NCI-H2171 (cell line): ENCODE measurements at regions not wholly inside any gene's neighbourhood (a gene's known extent, or its start where the extent isn't known, plus 50 kb on each side); places are given as distances from the start of the nearest gene placed in this dataset.

Experiments
- DNase-seq: peaks from one replicate; lab custom pipeline; 2025; lab: John Stamatoyannopoulos, UW

DNA sequence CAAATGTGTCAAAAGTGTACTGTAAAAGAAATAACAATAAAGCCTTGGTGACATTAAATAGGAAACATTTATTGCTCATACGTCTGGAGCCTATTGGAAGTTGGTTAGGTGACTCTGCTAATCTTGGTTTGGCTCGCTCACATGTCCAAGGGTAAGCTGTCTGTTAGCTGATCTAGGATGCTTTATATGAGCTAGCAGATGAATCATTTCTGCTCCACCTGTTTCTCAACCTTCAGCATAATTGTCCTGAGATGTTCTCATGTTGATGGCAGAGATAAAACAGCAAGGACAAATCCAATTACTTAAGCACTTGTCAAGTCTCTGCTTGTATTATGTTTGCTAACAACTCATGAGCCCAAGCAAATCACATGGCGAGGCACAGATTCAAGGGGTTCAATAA, 56.0 kb upstream of the CD53 start:
- peak; percentile 33 for DNase-seq

DNA sequence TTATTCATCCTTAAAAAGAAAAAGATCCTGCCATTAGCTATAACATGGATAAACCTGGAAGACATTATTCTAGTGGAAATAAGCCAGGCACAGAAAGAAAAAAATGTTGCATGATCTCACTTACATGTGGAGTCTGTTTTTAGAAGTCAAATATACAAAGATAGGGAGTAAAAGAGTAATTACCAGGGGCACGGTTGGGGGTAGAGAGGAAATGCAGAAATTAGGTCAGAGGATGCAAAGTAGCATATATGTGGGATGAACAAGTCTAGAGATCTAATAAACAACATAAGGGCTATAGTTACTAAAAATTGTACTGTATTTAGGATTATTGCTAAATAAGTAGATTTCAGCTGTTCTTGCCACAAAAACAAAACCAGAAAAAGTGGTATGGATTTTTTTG, 61.4 kb upstream of the CD53 start:
- DNase-seq = no peak

DNA sequence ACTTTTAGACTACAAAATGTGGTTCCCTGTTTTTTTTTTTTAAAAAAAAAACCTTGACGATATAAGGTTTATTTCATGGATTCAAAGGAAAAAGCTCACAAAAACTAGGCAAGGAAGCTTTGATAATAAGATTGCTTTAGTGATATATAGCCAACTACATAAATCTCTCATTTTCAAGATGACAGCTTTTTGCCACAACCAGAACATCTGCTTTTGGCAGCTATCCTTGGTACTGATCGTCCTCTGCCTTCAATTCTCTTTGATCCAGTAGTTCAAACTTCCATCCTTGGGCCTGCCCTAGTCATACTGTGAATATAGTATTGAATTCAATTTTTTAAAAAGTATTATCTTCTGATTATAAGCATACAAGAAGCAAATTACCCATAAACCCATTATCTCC, 72.9 kb upstream of the CD53 start:
- DNase-seq = no peak

DNA sequence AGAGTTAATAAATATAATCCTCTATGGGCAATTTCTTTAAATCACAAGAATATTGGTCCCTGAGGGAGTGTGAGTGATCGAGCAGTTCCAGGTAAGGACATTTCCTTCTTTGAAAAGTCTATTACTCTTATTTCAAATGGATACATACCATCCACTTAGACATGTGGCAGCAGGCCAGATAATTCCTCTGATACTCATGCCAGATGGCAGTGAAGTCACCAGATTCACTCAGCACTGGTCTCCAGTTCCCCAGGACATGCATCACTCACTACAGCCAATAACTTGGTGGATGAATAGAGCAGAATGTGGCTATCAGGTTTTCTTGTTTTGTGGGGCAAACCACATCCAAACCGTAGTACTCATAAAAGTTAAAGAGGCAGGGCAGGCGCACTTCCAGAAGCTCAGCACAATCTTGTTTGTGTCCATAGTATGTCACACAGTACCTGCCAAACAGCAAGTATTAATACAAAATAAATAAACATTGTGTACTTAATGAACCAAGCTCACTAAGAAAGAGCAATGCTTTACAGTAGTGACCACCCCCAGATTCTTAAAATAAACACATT, 74.2 kb upstream of the CD53 start:
- DNase-seq = peak; percentile 89

DNA sequence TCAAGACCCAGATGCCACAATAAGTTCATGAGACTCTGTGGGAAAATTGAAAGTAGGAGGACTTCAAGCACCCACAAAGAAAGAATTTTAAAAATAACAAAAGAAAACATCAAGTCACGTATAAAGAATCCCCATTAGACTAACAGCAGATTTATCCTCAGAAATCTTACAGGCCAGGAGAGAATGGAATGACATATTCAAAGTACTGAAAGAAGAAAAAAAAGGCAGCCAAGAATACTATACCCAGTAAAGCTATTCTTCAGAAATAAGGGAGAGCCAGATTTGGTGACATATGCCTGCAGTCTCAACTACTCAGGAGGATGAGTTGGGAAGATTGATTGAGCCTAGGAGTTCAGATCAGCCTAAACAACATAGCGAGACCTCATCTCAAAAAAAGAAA, 84.3 kb upstream of the CD53 start:
- DNase-seq = no peak

DNA sequence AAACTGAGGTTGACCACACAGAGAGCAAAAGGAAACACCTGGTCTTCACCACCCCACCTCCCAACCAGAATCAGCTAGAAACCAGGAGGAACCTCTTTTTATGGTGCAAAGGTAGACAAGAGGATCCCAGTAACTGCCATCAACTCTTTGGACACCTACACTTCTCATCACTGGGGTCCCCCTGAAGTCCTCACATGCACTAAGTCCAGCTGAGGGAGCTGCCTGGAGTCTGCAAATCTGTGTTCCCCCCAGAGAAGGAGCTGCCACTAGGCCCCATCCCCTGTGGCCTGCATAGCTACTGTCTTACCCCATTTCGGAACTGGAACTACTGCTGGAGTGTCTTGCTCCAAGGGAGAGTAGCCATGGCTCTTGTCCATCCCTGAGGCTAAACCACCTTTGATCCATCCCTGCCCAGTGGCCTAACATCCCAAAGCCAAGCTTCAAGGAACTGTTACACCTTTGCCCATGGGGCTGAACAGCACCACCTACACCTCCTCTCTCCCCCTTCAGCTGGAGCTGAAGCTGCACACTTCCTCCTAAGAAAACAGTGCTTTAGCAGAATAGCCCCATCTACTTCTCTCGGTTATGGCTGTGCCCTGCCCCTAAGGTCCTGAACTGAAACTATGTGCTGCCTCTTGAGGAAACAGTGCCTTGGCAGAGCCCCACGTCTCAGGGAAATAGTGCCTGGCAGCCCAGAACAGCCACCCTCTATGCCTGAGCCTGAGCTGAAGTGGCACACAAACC, 85.4 kb upstream of the CD53 start:
- DNase-seq = no peak

DNA sequence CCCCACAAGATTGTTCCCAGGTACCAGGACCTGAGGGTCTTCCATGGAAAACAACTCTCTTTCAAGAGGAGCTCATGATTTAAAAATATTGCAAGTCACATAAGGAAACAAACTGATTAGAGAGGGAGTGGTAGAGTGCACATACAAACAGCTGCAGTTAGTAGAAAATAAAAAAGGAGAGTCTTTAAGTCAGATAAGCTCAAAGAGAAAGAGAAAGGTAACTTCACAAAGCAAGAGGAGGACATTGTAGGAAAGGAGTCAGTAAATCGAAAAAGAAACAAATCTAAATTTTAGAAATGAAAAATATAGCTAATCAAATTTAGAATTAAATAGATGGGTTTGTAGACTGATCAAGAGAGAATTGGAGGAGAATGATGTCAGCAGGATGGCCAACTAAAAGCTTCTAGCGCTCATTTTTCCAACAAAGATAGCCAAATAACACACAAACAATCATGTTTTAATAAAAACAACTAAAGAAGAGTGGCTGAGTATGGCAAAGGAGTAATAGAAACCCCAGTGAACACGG, 86.1 kb upstream of the CD53 start:
- DNase-seq = no peak

DNA sequence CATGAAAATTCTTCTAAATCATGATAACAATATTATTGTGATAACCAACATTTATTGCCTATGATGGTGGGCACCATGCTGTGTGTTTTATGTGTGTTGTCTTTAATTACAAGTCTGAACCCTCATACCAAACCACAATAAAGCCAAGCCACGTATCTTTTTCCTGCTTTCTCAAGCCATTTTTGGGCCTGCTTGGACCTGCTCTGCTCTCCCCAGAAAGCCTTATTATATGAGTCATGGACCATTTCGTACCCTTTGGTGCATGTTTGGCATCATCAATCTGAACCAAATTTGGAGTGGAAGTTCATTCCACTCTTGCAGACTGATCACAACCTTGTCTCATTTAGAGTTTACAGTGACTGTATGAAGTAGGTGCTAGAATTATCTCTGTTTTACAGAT, 87.3 kb upstream of the CD53 start:
- no peak for DNase-seq

DNA sequence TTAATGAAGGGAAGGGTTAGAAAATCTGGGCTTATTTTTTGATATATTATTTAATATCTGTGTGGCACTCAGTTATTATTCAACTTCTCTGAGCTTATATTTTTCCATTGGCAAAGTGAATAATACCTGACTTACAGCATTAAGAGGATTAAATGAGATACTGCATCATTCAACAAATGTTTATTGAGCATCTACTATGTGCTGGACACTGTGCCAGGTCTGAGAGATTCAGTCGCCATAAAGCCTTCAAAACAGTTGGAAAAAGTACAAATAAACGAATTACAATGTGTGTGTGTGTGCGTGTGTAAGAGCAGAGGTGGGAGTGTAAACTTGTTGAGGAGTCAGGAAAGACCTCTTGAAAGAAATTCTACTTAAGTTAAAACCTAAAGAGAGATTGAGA, 87.9 kb upstream of the CD53 start:
- DNase-seq = no peak

DNA sequence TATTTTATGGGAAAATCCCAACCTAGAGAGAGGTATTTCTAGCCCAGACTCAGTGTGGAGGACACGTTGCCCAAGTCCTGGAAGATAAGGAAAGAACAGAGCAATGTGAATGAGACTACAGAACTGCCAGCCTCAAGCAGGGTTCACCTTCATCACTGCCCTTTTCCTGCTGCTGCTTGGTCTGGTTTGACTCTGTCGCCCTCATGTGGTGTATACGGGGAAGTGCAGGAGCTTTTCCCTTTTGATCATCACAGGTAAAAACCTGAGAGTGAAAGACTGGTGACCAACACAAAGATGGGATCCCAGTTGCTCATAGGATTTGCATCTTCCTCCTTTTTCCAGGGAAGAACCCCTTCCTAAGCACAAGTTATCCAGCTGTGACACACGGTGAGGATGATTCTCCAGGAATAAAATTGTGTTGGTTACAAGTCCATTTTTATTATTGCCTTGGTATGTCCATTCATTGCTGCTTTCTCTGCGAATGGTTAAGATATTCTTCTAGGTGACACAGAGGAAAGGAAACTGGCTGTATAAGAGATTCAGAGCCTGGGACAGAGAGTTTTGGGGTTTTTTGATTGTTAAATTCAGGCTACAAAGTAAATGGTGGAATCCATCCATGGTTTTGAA, 89.5 kb upstream of the CD53 start:
- peak; percentile 20 for DNase-seq

DNA sequence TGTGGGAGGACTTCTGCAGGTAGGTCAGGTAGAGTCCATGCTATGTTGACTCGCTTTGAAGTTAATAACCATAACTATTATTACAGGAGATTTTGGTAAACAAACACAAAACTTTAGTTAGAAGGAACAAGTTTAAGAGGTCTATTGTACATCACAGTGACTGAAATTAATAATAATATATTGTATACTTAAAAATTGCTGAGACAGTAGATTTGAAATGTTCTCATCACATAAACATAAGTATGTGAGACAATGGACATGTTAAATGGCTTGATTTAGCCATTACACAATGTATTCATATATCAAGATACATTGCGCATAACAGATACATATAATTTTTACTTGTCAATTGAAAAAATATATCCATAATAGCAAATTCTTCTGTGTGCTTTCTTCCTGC, 91.4 kb upstream of the CD53 start:
- no peak for DNase-seq

DNA sequence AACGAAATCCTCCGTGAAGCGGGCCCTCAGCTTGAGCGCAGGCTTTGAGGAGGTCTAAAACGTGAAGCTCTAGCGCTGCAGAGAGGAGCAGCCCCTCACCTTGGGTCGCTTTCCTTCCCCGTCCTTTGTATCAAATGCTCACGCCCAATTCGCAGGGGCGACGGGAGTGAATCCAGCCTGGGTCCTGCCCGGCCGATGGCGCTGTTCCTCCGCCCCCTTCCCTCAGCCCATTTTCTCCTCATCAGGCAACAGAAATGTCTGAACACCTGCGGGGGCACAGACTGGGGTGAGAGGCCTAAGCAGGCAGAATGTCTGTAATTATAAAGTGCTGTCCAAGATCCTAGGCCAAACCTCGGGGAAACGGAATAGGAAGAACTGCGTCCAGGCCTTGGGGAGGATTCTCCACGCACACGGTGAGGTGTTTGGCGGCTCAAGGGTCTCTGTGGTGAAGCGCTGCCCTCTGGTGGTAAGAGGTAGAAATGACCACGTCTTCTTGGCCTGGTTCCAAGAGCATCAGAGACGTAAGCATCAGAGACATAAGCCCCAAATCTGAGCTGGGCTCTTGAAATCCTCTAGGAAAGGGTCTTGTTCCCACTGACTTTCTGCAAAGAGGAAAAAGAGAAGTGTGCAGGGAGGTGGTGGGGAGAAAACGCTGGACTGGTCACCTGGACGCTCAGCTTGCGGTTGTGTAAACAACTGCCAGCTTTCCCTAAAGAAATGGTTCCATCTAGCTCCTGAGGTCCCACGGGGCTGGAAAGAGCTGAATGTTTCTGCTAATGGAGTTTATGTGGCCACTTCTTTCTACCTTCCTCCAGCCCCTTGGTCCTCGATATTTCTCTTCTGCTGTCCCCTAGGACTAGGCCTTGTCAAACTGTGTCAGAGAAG, 92.1 kb upstream of the CD53 start:
- DNase-seq = peak; percentile 63

DNA sequence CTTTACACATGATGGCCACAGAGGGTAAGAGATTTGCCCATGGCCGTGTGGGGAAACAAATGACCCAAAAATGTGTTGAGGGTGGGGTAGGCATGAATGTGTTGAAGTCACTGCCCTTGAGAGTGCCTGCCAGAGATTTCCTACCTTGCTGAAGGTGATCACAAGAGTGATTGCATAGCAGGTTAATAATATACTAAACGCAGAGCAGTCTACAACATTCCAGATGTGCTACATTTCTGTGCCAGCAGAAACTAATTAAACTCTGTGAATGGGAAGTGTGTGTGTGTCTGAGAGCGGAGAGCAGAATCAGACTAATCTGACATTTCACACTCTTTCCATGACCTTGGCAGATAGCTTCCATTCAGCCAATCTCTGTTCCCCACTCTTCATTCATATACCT, 93.3 kb upstream of the CD53 start:
- DNase-seq = no peak

DNA sequence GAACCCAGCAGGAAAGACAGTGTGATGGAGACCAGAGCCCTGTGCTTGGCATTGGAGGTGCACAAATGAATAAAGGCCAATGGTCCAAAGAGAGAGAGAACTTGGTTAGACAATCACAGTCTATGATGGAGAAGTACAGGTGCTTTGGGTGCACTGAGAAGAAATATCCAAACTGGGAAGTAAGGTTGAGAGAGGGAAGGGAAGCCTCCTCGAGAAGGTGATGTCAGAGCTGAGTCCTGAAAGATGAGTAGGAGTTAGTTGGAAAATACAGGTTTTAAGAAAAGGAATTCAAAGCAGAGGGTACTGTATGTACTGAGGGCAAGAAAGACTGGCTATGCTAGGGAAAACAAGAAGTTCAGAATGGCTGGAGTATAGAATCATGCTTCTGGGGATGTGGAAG, 94.1 kb upstream of the CD53 start:
- DNase-seq = no peak

DNA sequence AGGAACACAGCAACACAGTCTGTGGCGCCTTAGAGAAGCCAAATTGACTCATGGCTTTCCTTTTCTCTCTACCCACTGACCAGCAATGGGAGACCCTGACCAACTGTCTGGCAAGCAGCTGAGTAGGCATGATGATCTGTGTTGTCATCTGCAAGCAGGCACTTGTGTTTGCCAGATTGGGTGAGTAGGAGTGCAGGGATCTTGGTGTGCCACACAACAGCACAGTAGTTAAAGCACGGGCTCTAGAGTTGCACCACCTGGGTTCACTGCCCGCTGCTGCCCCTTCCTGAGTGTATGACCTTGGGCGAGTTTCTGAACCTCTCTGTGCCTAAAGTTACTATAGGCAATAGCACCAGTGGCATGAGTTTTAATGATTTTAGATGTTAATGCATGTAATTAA, 95.7 kb upstream of the CD53 start:
- no peak for DNase-seq

DNA sequence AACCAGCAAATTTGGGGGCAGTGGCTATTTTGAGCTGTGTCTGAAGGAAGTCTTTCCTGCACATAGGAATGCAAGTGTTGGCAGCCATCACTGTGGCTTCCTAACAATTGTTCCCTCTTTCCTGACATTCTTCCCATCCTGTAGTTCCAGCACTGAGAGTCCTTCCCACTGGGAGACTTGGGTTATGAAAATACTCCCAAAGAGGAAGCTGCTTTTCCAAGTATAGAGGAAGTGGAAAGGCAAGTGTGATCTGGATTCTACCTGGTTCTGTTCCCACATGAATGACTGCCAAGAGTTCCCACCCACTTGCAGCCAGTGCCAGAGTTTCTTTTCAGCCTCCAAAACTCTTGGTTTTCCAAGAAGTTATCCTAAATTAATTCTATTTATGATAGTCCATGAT, 98.5 kb upstream of the CD53 start:
- no peak for DNase-seq

DNA sequence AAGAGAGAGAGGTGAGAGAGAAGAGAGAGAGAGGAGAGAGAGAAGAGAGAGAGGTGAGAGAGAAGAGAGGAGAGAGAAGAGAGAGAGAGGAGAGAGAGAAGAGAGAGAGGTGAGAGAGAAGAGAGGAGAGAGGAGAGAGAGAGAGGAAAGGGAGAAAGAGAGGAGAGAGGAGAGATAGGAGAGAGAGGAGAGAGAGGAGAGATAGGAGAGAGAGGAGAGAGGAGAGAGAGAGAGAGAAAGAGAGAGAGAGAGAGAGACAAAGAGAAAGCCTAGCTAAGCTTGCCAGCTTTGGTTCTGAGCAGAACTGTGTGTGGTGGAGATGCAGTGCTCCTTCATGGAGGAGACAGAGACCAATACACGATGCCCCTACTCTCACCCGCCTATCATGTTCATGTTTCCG, 99.1 kb upstream of the KCNA3 start:
- DNase-seq = no peak

DNA sequence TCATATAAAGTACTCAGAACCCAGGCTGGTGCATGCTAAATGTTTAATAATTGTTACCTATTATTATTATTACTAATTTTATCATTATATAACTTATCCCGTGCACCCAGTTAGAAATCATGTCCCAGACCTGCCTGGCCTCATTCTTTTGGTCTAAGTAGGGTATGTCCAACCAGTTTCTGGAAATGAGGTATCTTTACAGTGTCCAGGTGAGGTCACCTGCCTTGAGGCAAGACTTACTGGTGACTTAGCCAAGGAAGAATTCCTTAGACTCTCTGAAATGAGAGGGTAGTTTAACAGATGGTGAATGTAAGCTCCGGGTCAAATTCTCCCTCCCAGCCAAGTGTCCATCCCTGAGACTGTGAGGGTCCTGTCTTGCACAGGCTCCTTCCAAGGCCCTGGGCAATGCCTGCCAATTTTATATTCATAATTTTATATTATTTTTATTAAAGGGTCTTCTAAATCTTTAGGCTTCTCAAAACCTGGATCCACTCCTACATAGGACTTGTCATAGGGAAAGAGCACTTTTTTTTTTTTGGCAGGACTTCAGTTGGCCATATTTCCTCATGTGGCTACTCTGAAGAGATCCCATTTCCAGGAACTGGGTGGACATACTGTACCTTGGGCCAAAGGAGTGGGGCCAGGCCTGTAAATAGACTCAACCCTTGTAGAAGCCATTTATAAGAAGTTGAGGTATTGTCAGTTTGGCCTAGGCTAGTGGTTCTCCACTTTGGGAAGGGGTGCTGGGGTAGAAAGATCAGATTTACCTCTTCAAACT, 96.7 kb upstream of the KCNA3 start:
- no peak for DNase-seq

DNA sequence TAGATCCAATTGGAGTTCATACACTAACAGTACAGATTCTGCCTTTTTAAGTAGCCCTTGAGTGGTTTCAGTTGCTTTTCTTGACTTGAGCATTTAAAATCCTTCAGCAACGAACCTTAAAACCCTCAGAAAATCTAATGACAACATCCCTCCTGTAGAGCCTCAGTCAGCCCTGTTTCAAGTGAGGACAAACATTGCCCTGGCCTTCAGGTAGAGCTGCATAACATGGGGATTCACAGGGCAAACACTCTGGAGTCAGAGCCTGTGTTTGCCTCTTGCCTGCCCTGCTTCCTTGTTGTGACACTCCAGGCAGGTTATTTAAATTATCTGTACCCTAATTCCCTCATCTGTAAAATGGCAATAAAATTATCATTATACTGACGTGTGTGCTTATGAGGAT, 96.1 kb upstream of the KCNA3 start:
- no peak for DNase-seq

DNA sequence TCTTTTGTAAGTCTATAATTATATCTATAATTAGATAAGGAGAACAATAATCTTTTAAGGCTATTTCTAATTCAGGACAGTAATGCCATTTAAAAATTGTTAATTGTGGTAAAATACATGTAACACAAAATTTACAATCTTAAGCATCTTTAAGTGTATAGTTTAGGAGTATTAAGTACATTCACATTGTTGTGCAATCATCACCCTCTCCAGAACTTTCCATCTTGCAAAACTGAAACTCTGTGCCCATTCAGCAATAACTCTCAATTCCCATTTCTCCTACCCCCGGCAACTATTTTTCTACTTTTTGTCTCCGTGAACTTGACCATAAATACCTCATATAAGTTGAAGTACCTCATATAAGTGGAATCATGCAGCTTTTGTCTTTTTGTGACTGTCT, 93.9 kb upstream of the KCNA3 start:
- DNase-seq = no peak

DNA sequence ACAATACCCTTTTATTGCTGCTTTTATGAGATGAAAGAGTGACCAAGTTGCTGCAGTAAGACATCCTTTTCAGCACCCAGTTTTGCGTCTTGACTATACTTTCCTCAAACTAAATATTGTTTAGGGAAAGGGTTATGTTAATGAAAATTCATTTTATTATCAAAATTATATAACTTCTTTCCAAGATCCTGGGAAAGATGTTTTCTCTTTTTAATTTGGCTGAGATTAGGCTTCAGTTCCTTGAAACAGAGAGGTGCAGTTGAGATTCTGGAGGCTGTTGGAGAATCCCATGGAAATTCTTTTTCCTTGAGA, 91.6 kb upstream of the KCNA3 start:
- no peak for DNase-seq
